ENCODE measurements at regions not wholly inside any gene's neighbourhood (a gene's known extent, or its start where the extent isn't known, plus 50 kb on each side); places are given as distances from the start of the nearest gene placed in this dataset.

GRCh38 chr14:40119321-40119720 lies 687.1 kb upstream of the FBXO33 start:
- no peak for TF ChIP-seq CTCF (conservative IDR thresholded peaks at IDR 0.05; ENCODE audit: low read depth, low read length)
- no peak for TF ChIP-seq EZH2 (IDR thresholded peaks at IDR 0.05; ENCODE audit: low read length, unreplicated experiment)
